ENCODE measurements at regions not wholly inside any gene's neighbourhood (a gene's known extent, or its start where the extent isn't known, plus 50 kb on each side); places are given as distances from the start of the nearest gene placed in this dataset.

GRCh38 chr4:57640391-57641100, 530.4 kb upstream of the IGFBP7 start:
- DNase-seq (ENCODE audit: low read depth), result no peak
- no peak overlapping the region for H3K4me3 ChIP-seq (ENCODE audit: control insufficient read depth, low read depth, low read length)
- TF ChIP-seq CTCF (conservative IDR thresholded peaks at IDR 0.05; ENCODE audit: control insufficient read depth, insufficient read depth, low read depth, low read length), result no peak

DNA sequence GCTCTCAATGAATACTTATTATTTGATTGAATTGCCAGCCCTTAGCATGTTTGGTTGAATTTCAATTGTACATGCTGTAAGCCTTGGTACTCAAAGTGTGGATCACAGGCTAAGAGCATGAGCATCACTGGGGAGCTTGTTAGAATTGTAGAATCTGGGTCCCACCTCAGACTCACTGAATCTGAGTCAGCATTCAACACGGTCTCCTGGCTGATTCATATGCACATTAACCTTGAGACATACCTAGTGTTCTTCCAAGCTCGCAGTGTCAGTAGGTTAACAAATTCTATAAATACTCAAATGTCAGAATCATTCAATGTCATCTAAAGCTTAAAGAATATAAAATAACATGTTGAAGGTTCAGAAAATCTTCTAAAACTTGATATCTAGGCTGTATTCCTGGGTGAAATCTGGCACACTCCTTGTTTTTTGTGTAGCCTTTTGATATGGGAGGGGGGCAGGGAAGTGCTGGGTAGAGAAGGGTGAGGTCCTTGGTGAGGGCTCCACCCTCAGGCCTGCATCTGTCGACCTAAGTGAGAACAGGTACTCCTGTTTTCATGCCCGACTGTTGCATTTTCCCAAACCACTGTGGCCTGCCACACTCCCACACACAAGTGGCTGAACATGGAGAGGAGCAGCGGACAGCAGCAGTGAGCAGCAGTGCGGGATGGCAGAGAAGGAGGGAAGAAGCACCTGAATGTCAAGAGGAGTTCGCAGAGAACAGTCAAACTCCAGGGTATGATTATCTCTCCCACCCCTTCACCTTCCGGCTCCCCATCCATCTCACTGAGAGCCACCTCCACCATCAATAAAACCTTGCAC, 529.6 kb upstream of the IGFBP7 start:
- no peak for TF ChIP-seq CTCF (conservative IDR thresholded peaks at IDR 0.05; ENCODE audit: control insufficient read depth, insufficient read depth, low read depth, low read length)
- no peak overlapping the region for H3K4me3 ChIP-seq (ENCODE audit: control insufficient read depth, low read depth, low read length)
- DNase-seq (ENCODE audit: low read depth), result no peak

DNA sequence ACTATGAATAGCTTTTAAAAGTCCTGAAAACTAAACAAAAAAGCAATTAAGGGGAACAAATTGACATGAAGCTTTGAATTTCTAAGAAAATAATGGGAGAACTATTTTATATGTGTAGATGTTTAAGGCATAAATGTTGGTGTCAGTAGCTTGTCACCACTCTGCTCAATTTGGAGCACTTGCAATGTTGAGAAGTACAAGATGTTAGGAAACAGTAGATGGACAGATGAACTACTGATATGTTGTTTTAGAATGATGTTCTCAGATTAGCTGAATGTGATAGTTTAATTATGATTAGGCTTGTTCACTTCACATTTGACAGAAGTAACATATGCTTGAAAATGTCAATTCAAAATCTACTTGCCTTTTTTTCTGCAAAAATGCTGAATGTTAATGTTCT, 525.7 kb upstream of the IGFBP7 start:
- DNase-seq (ENCODE audit: low read depth), result no peak
- H3K4me3 ChIP-seq (ENCODE audit: control insufficient read depth, low read depth, low read length), result no peak overlapping the region
- TF ChIP-seq CTCF (conservative IDR thresholded peaks at IDR 0.05; ENCODE audit: control insufficient read depth, insufficient read depth, low read depth, low read length), result no peak

DNA sequence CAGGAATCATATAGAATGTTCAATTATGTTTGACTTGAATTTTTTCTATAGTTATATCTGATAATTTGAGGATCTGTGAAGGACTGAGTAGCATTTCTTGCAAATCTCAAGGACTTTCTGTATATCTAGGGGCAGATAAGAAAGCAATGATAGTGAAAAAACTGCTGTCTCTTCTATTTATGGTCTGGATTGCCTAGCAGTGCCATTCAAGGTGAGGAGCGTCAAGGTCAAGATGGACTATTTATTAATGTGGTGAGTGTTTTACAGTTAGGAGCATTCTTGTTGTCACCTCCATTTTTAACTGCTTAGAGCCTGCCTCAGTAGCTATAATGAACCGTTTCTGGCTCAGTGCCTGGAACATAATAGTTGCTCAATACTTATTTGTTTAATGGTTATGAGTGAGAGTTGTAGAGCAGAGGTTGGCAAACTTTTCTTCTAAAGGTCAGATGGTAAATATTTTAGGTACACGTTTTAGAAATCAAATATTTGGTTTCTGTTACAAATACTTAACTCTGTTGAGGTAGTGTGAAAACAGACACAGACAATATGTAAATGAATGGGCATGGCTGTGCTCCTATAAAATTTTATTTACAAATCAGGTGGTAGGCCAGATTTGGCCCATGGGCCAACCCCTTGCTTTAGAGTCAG, 523.2 kb upstream of the IGFBP7 start:
- H3K4me3 ChIP-seq (ENCODE audit: control insufficient read depth, low read depth, low read length), result no peak overlapping the region
- no peak for DNase-seq (ENCODE audit: low read depth)
- no peak for TF ChIP-seq CTCF (conservative IDR thresholded peaks at IDR 0.05; ENCODE audit: control insufficient read depth, insufficient read depth, low read depth, low read length)

GRCh38 chr4:57632564-57632963, 522.4 kb upstream of the IGFBP7 start:
- H3K4me3 ChIP-seq (ENCODE audit: control insufficient read depth, low read depth, low read length), result no peak overlapping the region
- DNase-seq (ENCODE audit: low read depth), result no peak
- TF ChIP-seq CTCF (conservative IDR thresholded peaks at IDR 0.05; ENCODE audit: control insufficient read depth, insufficient read depth, low read depth, low read length), result no peak

DNA sequence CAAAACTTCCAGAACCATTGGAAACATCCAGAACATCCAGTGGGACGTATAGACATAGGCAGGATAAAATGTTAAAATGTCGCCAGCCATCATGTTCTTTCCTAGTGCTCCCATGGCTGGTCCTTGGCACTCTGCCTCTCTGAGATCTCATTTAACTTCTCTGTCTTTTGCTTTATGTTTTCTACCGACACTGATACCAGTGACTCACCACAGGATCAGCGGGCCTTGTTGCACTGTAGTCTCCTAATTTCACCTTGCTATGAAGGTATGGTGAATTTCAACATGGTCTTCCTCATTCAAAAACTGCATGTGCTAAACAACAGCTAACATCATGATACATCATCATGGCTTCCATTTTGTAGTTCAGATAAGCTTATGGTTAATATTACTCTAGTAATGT, 521.0 kb upstream of the IGFBP7 start:
- DNase-seq (ENCODE audit: low read depth), result no peak
- H3K4me3 ChIP-seq (ENCODE audit: control insufficient read depth, low read depth, low read length), result no peak overlapping the region
- no peak for TF ChIP-seq CTCF (conservative IDR thresholded peaks at IDR 0.05; ENCODE audit: control insufficient read depth, insufficient read depth, low read depth, low read length)
